Endothelial cell (in vitro differentiated cells): ENCODE measurements at regions not wholly inside any gene's neighbourhood (a gene's known extent, or its start where the extent isn't known, plus 50 kb on each side); places are given as distances from the start of the nearest gene placed in this dataset.

ENCODE experiments used
- DNase-seq: peaks from one replicate; pipeline ENCODE4 v3.0.0; 2021; ENCODE audit warnings: low spot score
- H3K27ac Mint-ChIP-seq: one replicate; pipeline ENCODE4 v1.8.0; 2021; ENCODE audit warnings: mixed read lengths, inconsistent platforms; ENCODE audit not compliant: unreplicated experiment
- H3K27me3 Mint-ChIP-seq: one replicate; pipeline ENCODE4 v1.8.0; 2021; ENCODE audit warnings: mild to moderate bottlenecking, moderate library complexity, mixed read lengths, inconsistent platforms; ENCODE audit not compliant: unreplicated experiment
- H3K36me3 Mint-ChIP-seq: one replicate; pipeline ENCODE4 v1.8.0; 2021; ENCODE audit warnings: mild to moderate bottlenecking, low read depth, mixed read lengths, inconsistent platforms; ENCODE audit not compliant: unreplicated experiment
- H3K4me1 Mint-ChIP-seq: one replicate; pipeline ENCODE4 v1.8.0; 2021; ENCODE audit warnings: mild to moderate bottlenecking, mixed read lengths, inconsistent platforms; ENCODE audit not compliant: unreplicated experiment
- H3K4me3 Mint-ChIP-seq: one replicate; pipeline ENCODE4 v1.8.0; 2021; ENCODE audit warnings: mild to moderate bottlenecking, mixed read lengths, inconsistent platforms; ENCODE audit not compliant: unreplicated experiment
- H3K9me3 Mint-ChIP-seq: one replicate; pipeline ENCODE4 v1.8.0; 2021; ENCODE audit warnings: mixed read lengths, inconsistent platforms; ENCODE audit not compliant: unreplicated experiment
- TF ChIP-seq, protein P1 (sequence below): fragments of 200-600 bp; sonication (generic); IDR thresholded peaks from one replicate; pipeline ENCODE4 v1.5.0; 2021; ENCODE audit warnings: antibody characterized with exemption; ENCODE audit not compliant: unreplicated experiment

DNA sequence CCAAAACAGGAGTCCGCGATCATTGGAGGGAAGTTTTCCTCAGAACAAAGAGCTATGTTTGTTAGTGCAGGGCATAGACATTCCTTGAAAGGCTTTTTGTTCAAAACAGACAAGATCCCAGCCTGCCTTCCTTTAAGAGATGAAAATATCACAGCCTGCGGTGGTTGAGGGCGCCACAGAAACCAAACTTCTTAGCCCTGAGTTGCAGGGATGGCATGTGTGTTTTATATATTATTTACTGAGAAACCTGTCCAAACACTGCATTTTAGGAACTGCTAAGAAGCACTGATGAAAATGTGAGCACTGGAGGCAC is 57.5 kb upstream of the TMEM178A start:
- no peaks in the 10 kb centered on the region for H3K4me1 Mint-ChIP-seq
- H3K9me3 Mint-ChIP-seq, result no peaks in the 10 kb centered on the region
- H3K36me3 Mint-ChIP-seq, result no peaks in the 10 kb centered on the region
- H3K27me3 Mint-ChIP-seq, result no peaks in the 10 kb centered on the region
- no peak for DNase-seq
- H3K27ac Mint-ChIP-seq, result no peak overlapping the region
- no peak overlapping the region for H3K4me3 Mint-ChIP-seq
- TF ChIP-seq, protein P1, sequence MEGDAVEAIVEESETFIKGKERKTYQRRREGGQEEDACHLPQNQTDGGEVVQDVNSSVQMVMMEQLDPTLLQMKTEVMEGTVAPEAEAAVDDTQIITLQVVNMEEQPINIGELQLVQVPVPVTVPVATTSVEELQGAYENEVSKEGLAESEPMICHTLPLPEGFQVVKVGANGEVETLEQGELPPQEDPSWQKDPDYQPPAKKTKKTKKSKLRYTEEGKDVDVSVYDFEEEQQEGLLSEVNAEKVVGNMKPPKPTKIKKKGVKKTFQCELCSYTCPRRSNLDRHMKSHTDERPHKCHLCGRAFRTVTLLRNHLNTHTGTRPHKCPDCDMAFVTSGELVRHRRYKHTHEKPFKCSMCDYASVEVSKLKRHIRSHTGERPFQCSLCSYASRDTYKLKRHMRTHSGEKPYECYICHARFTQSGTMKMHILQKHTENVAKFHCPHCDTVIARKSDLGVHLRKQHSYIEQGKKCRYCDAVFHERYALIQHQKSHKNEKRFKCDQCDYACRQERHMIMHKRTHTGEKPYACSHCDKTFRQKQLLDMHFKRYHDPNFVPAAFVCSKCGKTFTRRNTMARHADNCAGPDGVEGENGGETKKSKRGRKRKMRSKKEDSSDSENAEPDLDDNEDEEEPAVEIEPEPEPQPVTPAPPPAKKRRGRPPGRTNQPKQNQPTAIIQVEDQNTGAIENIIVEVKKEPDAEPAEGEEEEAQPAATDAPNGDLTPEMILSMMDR, result no peak

DNA sequence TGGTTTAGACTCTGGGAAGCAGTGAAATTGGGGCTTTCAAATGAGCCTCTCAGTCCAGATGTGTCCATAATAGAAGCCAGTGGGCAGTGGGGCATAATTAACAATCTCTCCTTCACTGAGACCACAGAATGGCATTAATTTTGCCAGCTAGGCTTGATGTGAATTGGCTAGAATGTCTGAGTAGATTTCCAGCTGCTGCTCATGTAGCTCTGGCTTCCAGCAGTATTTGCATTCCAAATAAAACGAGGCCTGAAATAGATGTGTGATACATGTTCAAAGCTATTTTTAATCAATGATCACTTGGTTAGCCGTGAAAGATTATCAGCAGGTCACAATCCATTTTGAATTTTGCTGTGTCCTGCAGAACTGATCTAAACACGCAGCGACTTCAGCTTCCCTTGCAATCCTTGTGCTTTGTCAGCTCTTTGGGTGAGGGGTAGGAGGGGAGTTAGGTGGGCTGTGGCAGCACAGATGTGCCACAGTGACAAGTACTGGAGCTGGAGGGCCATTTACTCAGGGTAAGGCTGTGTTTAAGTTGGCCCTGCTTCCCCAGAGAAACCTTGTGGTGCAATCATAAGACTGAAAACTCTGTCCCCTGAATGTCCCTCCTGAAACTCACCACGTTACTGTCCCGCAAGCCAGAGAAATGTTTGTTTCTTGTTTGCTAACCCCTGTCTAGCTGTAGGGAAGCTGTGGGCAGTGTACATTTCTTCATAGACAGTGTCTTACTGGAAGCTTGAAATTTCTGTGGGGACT is 56.9 kb upstream of the TMEM178A start:
- Mint-ChIP-seq H3K4me3 (no peak overlapping the region), H3K27me3 (no peaks in the 10 kb centered on the region), H3K4me1 (no peaks in the 10 kb centered on the region), H3K9me3 (no peaks in the 10 kb centered on the region), H3K27ac (no peak overlapping the region), H3K36me3 (no peaks in the 10 kb centered on the region)
- no peak for DNase-seq
- TF ChIP-seq, protein P1, result no peak

DNA sequence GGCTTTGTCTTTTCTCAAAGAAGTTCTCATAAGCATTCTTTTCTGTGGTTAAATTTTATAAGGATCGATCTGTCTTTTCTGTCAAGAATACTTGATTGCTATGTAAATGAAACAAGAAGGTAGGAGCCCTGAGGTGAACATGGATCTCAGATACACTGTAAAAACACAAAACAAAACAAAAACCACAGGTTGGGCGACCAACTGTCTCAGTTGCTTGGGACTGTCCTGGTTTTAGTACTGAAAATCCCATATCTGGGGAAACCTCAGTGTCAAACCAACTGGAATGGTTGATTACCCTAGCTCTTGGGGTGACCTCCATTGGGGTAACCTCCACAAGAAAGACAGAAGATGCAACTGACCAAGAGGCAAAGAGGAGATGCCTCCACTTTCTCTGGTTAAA is 55.8 kb upstream of the TMEM178A start:
- no peak for DNase-seq
- H3K4me1 Mint-ChIP-seq, result no peaks in the 10 kb centered on the region
- no peak overlapping the region for H3K27ac Mint-ChIP-seq
- no peak overlapping the region for H3K4me3 Mint-ChIP-seq
- no peaks in the 10 kb centered on the region for H3K9me3 Mint-ChIP-seq
- H3K36me3 Mint-ChIP-seq, result no peaks in the 10 kb centered on the region
- TF ChIP-seq, protein P1, result no peak
- no peaks in the 10 kb centered on the region for H3K27me3 Mint-ChIP-seq

DNA sequence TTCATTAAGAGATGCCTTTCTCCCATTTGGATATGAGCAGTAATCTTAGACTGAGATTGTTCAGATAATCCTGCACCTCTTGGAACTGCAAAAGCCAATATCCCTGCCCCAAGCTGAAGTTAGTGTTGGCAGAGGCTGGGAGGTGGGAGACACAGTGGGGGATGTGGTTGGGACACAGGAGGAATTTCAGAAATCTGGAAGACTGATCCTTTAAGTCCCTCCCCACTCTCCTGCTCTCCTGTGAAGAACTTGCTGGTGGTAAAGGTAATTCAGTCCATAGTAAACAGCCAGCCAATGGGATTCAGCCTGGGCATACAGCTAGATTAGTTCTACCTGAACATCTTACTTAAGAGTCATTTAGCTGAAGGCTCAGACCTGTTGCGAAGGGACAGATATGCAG is 50.0 kb upstream of the TMEM178A start:
- H3K27ac Mint-ChIP-seq, result no peak overlapping the region

More for the DNA sequence above, 50.0 kb upstream of the TMEM178A start:
- no peak overlapping the region for H3K4me3 Mint-ChIP-seq
- peaks cover 3% of the 10 kb centered on the region for H3K27me3 Mint-ChIP-seq
- no peaks in the 10 kb centered on the region for H3K4me1 Mint-ChIP-seq
- H3K9me3 Mint-ChIP-seq, result no peaks in the 10 kb centered on the region
- no peak for DNase-seq
- H3K36me3 Mint-ChIP-seq, result no peaks in the 10 kb centered on the region
- TF ChIP-seq, protein P1, result no peak
